H9 (cell line): ENCODE measurements at regions not wholly inside any gene's neighbourhood (a gene's known extent, or its start where the extent isn't known, plus 50 kb on each side); places are given as distances from the start of the nearest gene placed in this dataset.

Experiments used
- DNase-seq: peaks from one replicate; pipeline ENCODE4 v3.0.0-alpha.2; 2017
- H2AFZ ChIP-seq: one replicate; pipeline ENCODE4 v1.6.1; 2013; ENCODE audit warnings: mild to moderate bottlenecking, low read length, control low read depth, moderate library complexity
- H2AK5ac ChIP-seq: 2 replicates; pipeline ENCODE4 v1.6.1; 2013; ENCODE audit warnings: low read length, control low read depth, mixed read lengths; ENCODE audit not compliant: insufficient read length
- H2BK120ac ChIP-seq: one replicate; pipeline ENCODE4 v1.6.1; 2013; ENCODE audit warnings: low read depth, mild to moderate bottlenecking, low read length, control low read depth, inconsistent platforms; ENCODE audit not compliant: poor library complexity, severe bottlenecking
- H2BK12ac ChIP-seq: 2 replicates; pipeline ENCODE4 v1.6.1; 2013; ENCODE audit warnings: low read length, control low read depth, mixed read lengths, low read depth; ENCODE audit not compliant: insufficient read length
- H2BK15ac ChIP-seq: 2 replicates; pipeline ENCODE4 v1.6.1; 2013; ENCODE audit warnings: low read depth, low read length, control low read depth
- H2BK20ac ChIP-seq: one replicate; pipeline ENCODE4 v1.6.1; 2013; ENCODE audit warnings: low read depth, mild to moderate bottlenecking, low read length, control low read depth, inconsistent platforms; ENCODE audit not compliant: poor library complexity, severe bottlenecking
- H2BK5ac ChIP-seq: 2 replicates; pipeline ENCODE4 v1.6.1; 2013; ENCODE audit warnings: low read length, control low read depth, mixed read lengths; ENCODE audit not compliant: insufficient read length
- H3K14ac ChIP-seq: 2 replicates; pipeline ENCODE4 v1.6.1; 2013; ENCODE audit warnings: low read length, control low read depth; ENCODE audit not compliant: insufficient read depth
- H3K18ac ChIP-seq: 2 replicates; pipeline ENCODE4 v1.6.1; 2013; ENCODE audit warnings: low read depth, mild to moderate bottlenecking, mixed read lengths, low read length, control low read depth; ENCODE audit not compliant: insufficient read length
- H3K23ac ChIP-seq: 2 replicates; pipeline ENCODE4 v1.6.1; 2013; ENCODE audit warnings: low read length, control low read depth, mixed read lengths, low read depth; ENCODE audit not compliant: insufficient read length
- H3K23me2 ChIP-seq: 2 replicates; pipeline ENCODE4 v1.6.1; 2013; ENCODE audit warnings: low read depth, mild to moderate bottlenecking, mixed read lengths, low read length, control low read depth; ENCODE audit not compliant: insufficient read length, poor library complexity, severe bottlenecking
- H3K27ac ChIP-seq: 2 replicates; pipeline ENCODE4 v1.5.1; 2013; ENCODE audit warnings: low read length, control low read depth, mixed read lengths, low read depth; ENCODE audit not compliant: insufficient read length
- H3K27me3 ChIP-seq: 2 replicates; pipeline ENCODE4 v1.6.1; 2013; ENCODE audit warnings: low read length, control low read depth, inconsistent platforms; ENCODE audit not compliant: insufficient read depth
- H3K4ac ChIP-seq: 2 replicates; pipeline ENCODE4 v1.6.1; 2013; ENCODE audit warnings: low read depth, mild to moderate bottlenecking, control low read depth, inconsistent platforms, low read length, moderate library complexity
- H3K4me1 ChIP-seq: 2 replicates; pipeline ENCODE4 v1.6.1; 2013; ENCODE audit warnings: low read length, control low read depth, inconsistent platforms; ENCODE audit not compliant: insufficient read depth
- H3K4me2 ChIP-seq: 2 replicates; pipeline ENCODE4 v1.6.1; 2013; ENCODE audit warnings: low read length, control low read depth, mixed read lengths; ENCODE audit not compliant: insufficient read length, insufficient read depth
- H3K56ac ChIP-seq: 2 replicates; pipeline ENCODE4 v1.6.1; 2013; ENCODE audit warnings: low read depth, mild to moderate bottlenecking, mixed read lengths, low read length, control low read depth; ENCODE audit not compliant: insufficient read length
- H3K79me1 ChIP-seq: 2 replicates; pipeline ENCODE4 v1.6.1; 2013; ENCODE audit warnings: low read depth, mild to moderate bottlenecking, moderate library complexity, low read length, control low read depth, inconsistent platforms; ENCODE audit not compliant: insufficient read depth, poor library complexity, severe bottlenecking
- H3K79me2 ChIP-seq: 2 replicates; pipeline ENCODE4 v1.6.1; 2013; ENCODE audit warnings: low read length, control low read depth, inconsistent platforms; ENCODE audit not compliant: insufficient read depth
- H3K9ac ChIP-seq: 2 replicates; pipeline ENCODE4 v1.6.1; 2013; ENCODE audit warnings: low read length, control low read depth, mixed read lengths; ENCODE audit not compliant: insufficient read length; ENCODE audit errors: extremely low read depth
- H3K9me3 ChIP-seq: one replicate; pipeline ENCODE4 v1.6.1; 2013; ENCODE audit warnings: low read depth, low read length, inconsistent platforms; ENCODE audit not compliant: control insufficient read depth
- H3T11ph ChIP-seq: one replicate; pipeline ENCODE4 v1.6.1; 2013; ENCODE audit warnings: mild to moderate bottlenecking, low read length, control low read depth, inconsistent platforms
- H4K20me1 ChIP-seq: one replicate; pipeline ENCODE4 v1.6.1; 2013; ENCODE audit not compliant: control insufficient read depth, insufficient read length, insufficient read depth
- H4K5ac ChIP-seq: 2 replicates; pipeline ENCODE4 v1.6.1; 2013; ENCODE audit warnings: low read depth, mild to moderate bottlenecking, mixed read lengths, low read length, control low read depth; ENCODE audit not compliant: insufficient read length
- H4K8ac ChIP-seq: replicated peaks from 2 replicates; pipeline ENCODE4 v1.6.1; 2013; ENCODE audit warnings: low read length, control low read depth, mixed read lengths, low read depth; ENCODE audit not compliant: insufficient read length
- H4K91ac ChIP-seq: 2 replicates; pipeline ENCODE4 v1.6.1; 2013; ENCODE audit warnings: low read depth, mild to moderate bottlenecking, moderate library complexity, mixed read lengths, low read length, control low read depth; ENCODE audit not compliant: insufficient read length
- H3K27ac Mint-ChIP-seq, 3 experiments: 2 replicates in 2 of 3; 3 replicates in 1 of 3; pipeline ENCODE4 v1.8.0; 2020 to 2021; ENCODE audit warnings: mixed read lengths in 3 of 3, mild to moderate bottlenecking in 1 of 3, moderate library complexity in 1 of 3
- H3K27me3 Mint-ChIP-seq: 2 replicates; pipeline ENCODE4 v1.8.0; 2021; ENCODE audit warnings: low read depth, mild to moderate bottlenecking, moderate library complexity, mixed read lengths
- H3K36me3 Mint-ChIP-seq, 3 experiments: 2 replicates in 2 of 3; 3 replicates in 1 of 3; pipeline ENCODE4 v1.8.0; 2020 to 2021; ENCODE audit warnings: low read depth in 3 of 3, mixed read lengths in 3 of 3; ENCODE audit not compliant: insufficient read depth in 1 of 3
- H3K4me1 Mint-ChIP-seq, 2 experiments: 2 replicates each; pipeline ENCODE4 v1.8.0; 2020; ENCODE audit warnings: mixed read lengths in 2 of 2
- H3K4me3 Mint-ChIP-seq, 2 experiments: 2 replicates in 1 of 2; 3 replicates in 1 of 2; pipeline ENCODE4 v1.8.0; 2020 to 2021; ENCODE audit warnings: mild to moderate bottlenecking in 2 of 2, mixed read lengths in 2 of 2, moderate library complexity in 1 of 2
- H3K9me3 Mint-ChIP-seq, 2 experiments: 2 replicates in 1 of 2; 3 replicates in 1 of 2; pipeline ENCODE4 v1.8.0; 2020; ENCODE audit warnings: mild to moderate bottlenecking in 2 of 2, mixed read lengths in 2 of 2, moderate library complexity in 1 of 2
- CTCF ChIP-seq: fragments of 200-600 bp; sonication (generic); conservative IDR thresholded peaks from 3 replicates; pipeline ENCODE4 v1.8.0; 2021; ENCODE audit warnings: antibody characterized with exemption, mild to moderate bottlenecking
- WGBS: extraction: QIAGEN DNeasy Blood & Tissue Kit; methylation state at CpG from one replicate; pipeline ENCODE4 v1.1.7; 2013; ENCODE audit warnings: missing lambda C conversion rate, low lambda C conversion rate, mixed read lengths; ENCODE audit not compliant: insufficient read length; ENCODE audit errors: extremely low coverage; 5-methylcytosine and 5-hydroxymethylcytosine counted together

DNA sequence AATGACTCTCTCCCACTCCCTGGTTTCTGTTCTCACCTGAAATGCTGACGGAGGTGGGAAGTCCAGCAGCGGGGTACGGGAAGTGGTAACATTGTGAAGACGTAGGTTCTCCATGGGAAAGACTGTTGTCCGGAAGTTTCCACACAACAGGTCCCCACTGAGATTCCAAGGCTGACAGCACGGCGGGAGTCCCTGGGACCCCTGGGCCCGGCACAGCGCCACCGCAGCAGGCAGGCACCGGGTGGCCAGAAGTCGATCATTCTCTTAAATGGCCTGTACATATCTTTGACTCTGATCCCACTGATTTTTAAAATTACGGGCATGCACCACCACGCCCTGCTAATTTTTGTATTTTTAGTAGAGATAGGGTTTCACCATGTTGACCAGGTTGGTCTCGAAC is 201.0 kb upstream of the SALL3 start:
- Histone ChIP-seq H2BK120ac (no peak overlapping the region), H3K9ac (no peak overlapping the region), H4K5ac (no peak overlapping the region), H3K9me3 (no peaks in the 10 kb centered on the region), H3K27me3 (no peaks in the 10 kb centered on the region), H2BK15ac (no peak overlapping the region), H3K4me2 (no peak overlapping the region), H3K4me1 (no peaks in the 10 kb centered on the region), H2BK12ac (no peak overlapping the region), H2AK5ac (no peak overlapping the region), H3K23ac (no peak overlapping the region), H3K79me2 (no peaks in the 10 kb centered on the region), H3K14ac (no peak overlapping the region), H3K4ac (no peak overlapping the region), H3K18ac (no peak overlapping the region), H2BK20ac (no peak overlapping the region), H3K27ac (no peak overlapping the region), H3K23me2 (peaks cover 2% of the 10 kb centered on the region), H2AFZ (no peak overlapping the region), H4K20me1 (no peaks in the 10 kb centered on the region), H3K79me1 (no peaks in the 10 kb centered on the region), H2BK5ac (no peak overlapping the region), H3T11ph (no peak overlapping the region), H3K56ac (no peak overlapping the region), H4K91ac (no peak overlapping the region), H4K8ac (no peak overlapping the region)
- DNase-seq, result no peak
- Mint-ChIP-seq H3K27ac (no peak overlapping the region), H3K4me1 (no peaks in the 10 kb centered on the region), H3K36me3 (no peaks in the 10 kb centered on the region), H3K27me3 (peaks cover 8% of the 10 kb centered on the region), H3K4me3 (no peak overlapping the region), H3K9me3 (no peaks in the 10 kb centered on the region; a peak in 1 of 5 replicates)
- TF ChIP-seq CTCF, result no peak
- no CpG with 5 or more reads among the region's 15 CpGs for WGBS
